ENCODE measurements at regions not wholly inside any gene's neighbourhood (a gene's known extent, or its start where the extent isn't known, plus 50 kb on each side); places are given as distances from the start of the nearest gene placed in this dataset.

DNA sequence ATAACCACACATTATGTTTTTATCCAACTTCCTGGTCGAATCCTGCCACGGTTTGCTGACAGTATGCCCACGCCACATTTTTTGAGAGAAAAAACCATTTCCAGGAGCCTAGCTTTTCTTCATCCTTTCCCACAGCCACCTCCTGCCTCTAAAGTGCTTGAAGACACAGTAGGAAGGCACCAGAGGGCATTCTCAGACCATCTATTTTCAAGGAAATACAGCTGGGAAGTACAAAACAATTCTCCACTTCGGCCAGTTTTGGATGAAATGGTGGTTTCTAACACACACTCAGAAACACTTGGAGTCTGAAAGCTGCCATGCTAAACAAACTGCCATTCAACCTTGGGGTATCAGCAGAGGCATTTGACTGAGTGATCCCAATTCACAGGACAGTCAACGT, 86.3 kb upstream of the RPS23 start:
- TF ChIP-seq, protein P1, sequence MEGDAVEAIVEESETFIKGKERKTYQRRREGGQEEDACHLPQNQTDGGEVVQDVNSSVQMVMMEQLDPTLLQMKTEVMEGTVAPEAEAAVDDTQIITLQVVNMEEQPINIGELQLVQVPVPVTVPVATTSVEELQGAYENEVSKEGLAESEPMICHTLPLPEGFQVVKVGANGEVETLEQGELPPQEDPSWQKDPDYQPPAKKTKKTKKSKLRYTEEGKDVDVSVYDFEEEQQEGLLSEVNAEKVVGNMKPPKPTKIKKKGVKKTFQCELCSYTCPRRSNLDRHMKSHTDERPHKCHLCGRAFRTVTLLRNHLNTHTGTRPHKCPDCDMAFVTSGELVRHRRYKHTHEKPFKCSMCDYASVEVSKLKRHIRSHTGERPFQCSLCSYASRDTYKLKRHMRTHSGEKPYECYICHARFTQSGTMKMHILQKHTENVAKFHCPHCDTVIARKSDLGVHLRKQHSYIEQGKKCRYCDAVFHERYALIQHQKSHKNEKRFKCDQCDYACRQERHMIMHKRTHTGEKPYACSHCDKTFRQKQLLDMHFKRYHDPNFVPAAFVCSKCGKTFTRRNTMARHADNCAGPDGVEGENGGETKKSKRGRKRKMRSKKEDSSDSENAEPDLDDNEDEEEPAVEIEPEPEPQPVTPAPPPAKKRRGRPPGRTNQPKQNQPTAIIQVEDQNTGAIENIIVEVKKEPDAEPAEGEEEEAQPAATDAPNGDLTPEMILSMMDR (IDR thresholded peaks at IDR 0.05): peak in 1 of 3 donors; percentile 22
- TF ChIP-seq POLR2A (IDR thresholded peaks at IDR 0.05): no peak
- Histone ChIP-seq H3K27ac (no peak overlapping the region), H3K4me3 (no peak overlapping the region), H3K36me3 (no peaks in the 10 kb centered on the region), H3K4me1 (no peaks in the 10 kb centered on the region), H3K9me3 (no peaks in the 10 kb centered on the region), H3K27me3 (no peaks in the 10 kb centered on the region)
- intact Hi-C loops (cut with DNase I; ENCODE audit: low total_unique reads): no loop called here
- no peak for DNase-seq (ENCODE audit: low spot score in 2 of 2)

DNA sequence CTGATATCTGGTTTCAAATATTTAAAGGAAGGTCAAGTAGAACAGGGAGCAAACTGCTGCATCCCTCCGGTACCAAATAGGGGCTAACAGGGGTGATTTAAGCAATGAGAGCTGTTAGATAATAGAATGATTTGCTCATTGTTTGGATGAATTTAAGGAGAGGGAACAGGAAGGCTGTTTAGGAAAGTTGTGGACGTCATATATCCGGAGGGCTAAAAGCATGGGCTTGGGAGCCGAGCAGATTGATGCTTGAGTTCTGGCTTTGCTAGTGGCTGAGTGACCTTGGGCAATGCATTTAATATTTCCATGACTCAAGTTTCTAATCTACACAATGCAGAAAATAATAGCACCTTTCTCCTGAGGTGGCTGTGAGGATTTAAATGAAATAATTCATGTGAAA, 85.4 kb upstream of the RPS23 start:
- no peak for DNase-seq (ENCODE audit: low spot score in 2 of 2)
- Histone ChIP-seq H3K4me3 (no peak overlapping the region), H3K36me3 (no peaks in the 10 kb centered on the region), H3K4me1 (no peaks in the 10 kb centered on the region), H3K27ac (no peak overlapping the region), H3K9me3 (no peaks in the 10 kb centered on the region), H3K27me3 (no peaks in the 10 kb centered on the region)
- no peak for TF ChIP-seq POLR2A (IDR thresholded peaks at IDR 0.05)
- no peak for TF ChIP-seq POLR2AphosphoS5 (IDR thresholded peaks at IDR 0.05)
- TF ChIP-seq, protein P1 (IDR thresholded peaks at IDR 0.05): no peak
- intact Hi-C loops (cut with DNase I; ENCODE audit: low total_unique reads): no loop called here

GRCh38 chr5:82362636-82363035, 84.5 kb upstream of the RPS23 start:
- intact Hi-C loops (cut with DNase I; ENCODE audit: low total_unique reads): no loop called here
- no peak for TF ChIP-seq POLR2A (IDR thresholded peaks at IDR 0.05)
- TF ChIP-seq POLR2AphosphoS5 (IDR thresholded peaks at IDR 0.05): no peak
- TF ChIP-seq, protein P1 (IDR thresholded peaks at IDR 0.05): no peak
- H3K4me3 ChIP-seq: no peak overlapping the region

DNA sequence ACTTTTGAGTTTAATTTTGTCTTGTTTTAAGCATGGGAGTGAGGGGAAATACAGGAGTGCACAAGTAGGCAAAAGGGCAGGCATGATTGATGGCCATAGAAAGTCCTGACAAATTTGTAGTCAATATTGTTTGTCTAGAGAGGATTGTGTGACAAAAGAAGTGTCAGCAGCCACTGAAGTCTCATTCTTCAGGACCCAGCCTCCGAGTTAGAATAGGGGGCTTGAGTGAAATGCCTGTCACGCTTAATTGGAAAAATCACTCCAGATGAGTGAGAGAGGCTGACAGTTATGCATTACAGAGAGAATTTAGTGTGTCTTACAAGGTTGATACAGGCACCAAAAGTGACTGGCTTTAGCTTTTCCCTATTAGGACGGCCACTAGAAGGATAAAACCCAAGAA, 81.9 kb upstream of the RPS23 start:
- Histone ChIP-seq H3K36me3 (no peaks in the 10 kb centered on the region), H3K4me3 (no peak overlapping the region), H3K4me1 (no peaks in the 10 kb centered on the region), H3K27ac (no peak overlapping the region), H3K27me3 (no peaks in the 10 kb centered on the region), H3K9me3 (no peaks in the 10 kb centered on the region)
- DNase-seq (ENCODE audit: low spot score in 2 of 2): no peak
- TF ChIP-seq, protein P1 (IDR thresholded peaks at IDR 0.05): no peak
- TF ChIP-seq POLR2A (IDR thresholded peaks at IDR 0.05) (no peak), POLR2AphosphoS5 (IDR thresholded peaks at IDR 0.05) (no peak)
- intact Hi-C loops (cut with DNase I; ENCODE audit: low total_unique reads): no loop called here

More at GRCh38 chr5:82362636-82363035, 84.5 kb upstream of the RPS23 start:
- no peaks in the 10 kb centered on the region for H3K9me3 ChIP-seq
- no peak overlapping the region for H3K27ac ChIP-seq
- H3K36me3 ChIP-seq: no peaks in the 10 kb centered on the region
- H3K27me3 ChIP-seq: no peaks in the 10 kb centered on the region
- no peaks in the 10 kb centered on the region for H3K4me1 ChIP-seq
- DNase-seq (ENCODE audit: low spot score in 2 of 2): no peak

GRCh38 chr5:82359272-82359671, 81.1 kb upstream of the RPS23 start:
- no peak overlapping the region for H3K4me3 ChIP-seq
- no peak for DNase-seq (ENCODE audit: low spot score in 2 of 2)
- no peaks in the 10 kb centered on the region for H3K4me1 ChIP-seq
- no peaks in the 10 kb centered on the region for H3K27me3 ChIP-seq
- intact Hi-C loops (cut with DNase I; ENCODE audit: low total_unique reads): no loop called here
- H3K36me3 ChIP-seq: no peaks in the 10 kb centered on the region
- H3K9me3 ChIP-seq: no peaks in the 10 kb centered on the region
- TF ChIP-seq, protein P1 (IDR thresholded peaks at IDR 0.05): no peak
- no peak overlapping the region for H3K27ac ChIP-seq
